Heart left ventricle (tissue), 13 donors: ENCODE measurements at regions not wholly inside any gene's neighbourhood (a gene's known extent, or its start where the extent isn't known, plus 50 kb on each side); places are given as distances from the start of the nearest gene placed in this dataset.

Experiments
- CTCF ChIP-seq, 12 donors: fragments of 200-600 bp; sonication (generic) in 4 of 12; IDR thresholded peaks; one replicate each; pipeline versions ENCODE4 v1.5.0 to v1.8.0; 2018 to 2022; ENCODE audit warnings: antibody characterized with exemption in 12 of 12, mild to moderate bottlenecking in 5 of 12
- POLR2A ChIP-seq, 2 donors: fragments of 450-650 bp; IDR thresholded peaks; one replicate each; pipeline ENCODE4 v1.6.1; 2017; ENCODE audit warnings: antibody characterized with exemption in 2 of 2, mild to moderate bottlenecking in 2 of 2, moderate library complexity in 2 of 2
- donor health status: ischemic (EF 13 %, LVEDD 7.1; RV severe dilation, severe dysfunction).
- donor health status: DM: no; HTN: yes; CAD: no.
- donor health status: DM: no; HTN: no; CAD: no.
- donor health status: ischemic (EF 25% LVEDD 6.9; RV normal size, moderate dysfunction).
- donor health status: ischemic (EF 25% LVEDD 5.7; RV mildly dilated, moderate dysfunction).
- donor health status: ischemic (EF 35%, LVEDD 5.7; RV mildly dilated, moderate dysfunction).
- donor health status: nonischemic (EF 11% LVEDD 7.7; RV severe dilation, severe dysfunction).
- donor health status: DM: yes; HTN: yes; CAD: no.
- donor health status: PGD.
- donor health status: ischemic (EF 29% LVEDD 5.4; RV normal size, mild dysfunction).
- donor health status: nonischemic (EF 23%, LVEDD 6.1; RV moderate dilation, normal function).

GRCh38 chr4:54553001-54553400, 104.8 kb upstream of the KIT start:
- TF ChIP-seq CTCF (IDR thresholded peaks at IDR 0.05) (no peak), POLR2A (IDR thresholded peaks at IDR 0.05) (no peak)
